Esophagus squamous epithelium (tissue), 5 donors: ENCODE measurements at regions not wholly inside any gene's neighbourhood (a gene's known extent, or its start where the extent isn't known, plus 50 kb on each side); places are given as distances from the start of the nearest gene placed in this dataset.

Source experiments
- DNase-seq: peaks from one replicate; lab custom pipeline; 2025; lab: John Stamatoyannopoulos, UW
- H3K27ac ChIP-seq, 4 donors: fragments of 200-600 bp; sonication (generic); one replicate each; pipeline ENCODE4 v1.5.1; 2016 to 2019; ENCODE audit warnings: mild to moderate bottlenecking in 1 of 4
- H3K27me3 ChIP-seq, 4 donors: fragments of 200-600 bp; sonication (generic); 1 replicate in 3 of 4; 2 replicates in 1 of 4; pipeline versions ENCODE4 v1.5.1 to v1.6.0; 2017 to 2021; ENCODE audit warnings: antibody characterized with exemption in 1 of 4
- H3K36me3 ChIP-seq, 3 donors: fragments of 200-600 bp; sonication (generic); one replicate each; pipeline ENCODE4 v1.5.1; 2016 to 2019
- H3K4me1 ChIP-seq, 3 donors: fragments of 200-600 bp; sonication (generic); one replicate each; pipeline ENCODE4 v1.5.1; 2017 to 2019
- H3K4me3 ChIP-seq, 4 donors: fragments of 200-600 bp; sonication (generic); 1 replicate in 3 of 4; 2 replicates in 1 of 4; pipeline ENCODE4 v1.5.1; 2016 to 2019; ENCODE audit warnings: mild to moderate bottlenecking in 2 of 4, moderate library complexity in 1 of 4
- H3K9me3 ChIP-seq, 3 donors: fragments of 200-600 bp; sonication (generic); one replicate each; pipeline ENCODE4 v1.5.1; 2016 to 2019
- CTCF ChIP-seq, 6 experiments: fragments of 450-650 bp in 4 of 6; fragments of 200-600 bp in 2 of 6; sonication (generic) in 2 of 6; IDR thresholded peaks; one replicate each; pipeline ENCODE4 v1.5.1; 2016 to 2019; ENCODE audit warnings: antibody characterized with exemption in 6 of 6, mild to moderate bottlenecking in 4 of 6, moderate library complexity in 4 of 6
- POLR2A ChIP-seq, 4 donors: fragments of 450-650 bp; IDR thresholded peaks; one replicate each; pipeline ENCODE4 v1.6.1; 2017; ENCODE audit warnings: antibody characterized with exemption in 4 of 4, mild to moderate bottlenecking in 4 of 4, moderate library complexity in 3 of 4
- WGBS, 2 donors: methylation state at CpG; one replicate each; pipeline ENCODE4 v1.1.5; 2018; 5-methylcytosine and 5-hydroxymethylcytosine counted together
- intact Hi-C: fragments of 100-400 bp; cut with DNase I; formaldehyde crosslinking; loops from one replicate; pipeline ENCODE4 v1.15.0; 2022
- donor health status: DM: yes; HTN: yes; CAD: no.

GRCh38 chr11:91396236-91397133 lies 828.1 kb upstream of the FAT3 start:
- H3K4me1 ChIP-seq, result peaks cover 0 to 6% (median 0%) of the 10 kb centered on the region in 3 donors
- DNase-seq, result no peak
- H3K9me3 ChIP-seq, result peaks cover 0 to 1% (median 0%) of the 10 kb centered on the region in 3 donors
- WGBS, 2 donors, result 46 to 53% methylated on average over 6 of the region's 6 CpGs
- H3K27ac ChIP-seq, result no peak overlapping the region
- no peaks in the 10 kb centered on the region for H3K27me3 ChIP-seq
- TF ChIP-seq POLR2A (IDR thresholded peaks at IDR 0.05), result no peak
- no peak for TF ChIP-seq CTCF (IDR thresholded peaks at IDR 0.05)
- intact Hi-C loops, result no loop called here
- no peaks in the 10 kb centered on the region for H3K36me3 ChIP-seq
- H3K4me3 ChIP-seq, result no peak overlapping the region

- DNase-seq, result no peak
- no peaks in the 10 kb centered on the region for H3K27me3 ChIP-seq
- intact Hi-C loops, result no loop called here
- H3K36me3 ChIP-seq, result no peaks in the 10 kb centered on the region
- TF ChIP-seq CTCF (IDR thresholded peaks at IDR 0.05) (no peak), POLR2A (IDR thresholded peaks at IDR 0.05) (no peak)
- no peak overlapping the region for H3K4me3 ChIP-seq
- 35 to 50% methylated on average over 5 of the region's 5 CpGs for WGBS, 2 donors
- no peaks in the 10 kb centered on the region for H3K9me3 ChIP-seq
- peaks cover 0 to 6% (median 0%) of the 10 kb centered on the region in 3 donors for H3K4me1 ChIP-seq
- H3K27ac ChIP-seq, result no peak overlapping the region
These were observed 829.7 kb upstream of the FAT3 start for GRCh38 chr11:91394727-91395414.

- TF ChIP-seq CTCF (IDR thresholded peaks at IDR 0.05), result no peak
- TF ChIP-seq POLR2A (IDR thresholded peaks at IDR 0.05), result no peak
- intact Hi-C loops, result no loop called here
- no peak for DNase-seq
- Histone ChIP-seq H3K9me3 (no peaks in the 10 kb centered on the region), H3K4me1 (peaks cover 0 to 6% (median 0%) of the 10 kb centered on the region in 3 donors), H3K36me3 (no peaks in the 10 kb centered on the region), H3K27ac (no peak overlapping the region), H3K4me3 (no peak overlapping the region), H3K27me3 (no peaks in the 10 kb centered on the region)
- 49 to 58% methylated on average over 6 of the region's 6 CpGs for WGBS, 2 donors
These were observed 830.4 kb upstream of the FAT3 start for GRCh38 chr11:91394073-91394726.

GRCh38 chr11:91382946-91383345 lies 841.7 kb upstream of the FAT3 start:
- no peak for DNase-seq
- Histone ChIP-seq H3K27me3 (no peaks in the 10 kb centered on the region), H3K4me1 (no peaks in the 10 kb centered on the region), H3K4me3 (no peak overlapping the region), H3K27ac (no peak overlapping the region), H3K9me3 (no peaks in the 10 kb centered on the region), H3K36me3 (no peaks in the 10 kb centered on the region)
- WGBS, 2 donors, result 48% methylated on average over 2 of the region's 2 CpGs
- intact Hi-C loops, result no loop called here
- no peak for TF ChIP-seq POLR2A (IDR thresholded peaks at IDR 0.05)
- no peak for TF ChIP-seq CTCF (IDR thresholded peaks at IDR 0.05)
